ENCODE measurements at regions not wholly inside any gene's neighbourhood (a gene's known extent, or its start where the extent isn't known, plus 50 kb on each side); places are given as distances from the start of the nearest gene placed in this dataset.

DNA sequence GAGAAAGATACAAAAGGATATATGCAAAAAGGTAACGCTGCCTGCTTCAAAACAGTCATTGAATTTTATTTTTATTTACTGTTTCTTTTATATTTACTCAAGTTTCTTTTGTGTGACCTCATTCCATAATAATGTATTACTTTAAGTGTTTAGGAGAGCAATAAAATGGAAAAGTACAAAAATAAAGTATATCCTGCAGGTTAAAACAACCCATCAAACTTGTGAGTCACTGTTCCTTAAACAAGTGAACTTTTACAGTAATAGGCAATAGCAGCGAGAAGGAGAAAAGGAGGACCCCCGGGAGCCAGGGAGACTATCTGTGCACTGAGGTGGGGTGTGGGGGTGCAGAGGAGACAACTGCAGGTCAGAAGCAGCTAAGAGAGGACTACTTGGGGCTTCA lies 124.5 kb downstream of the EN1 start:
- Histone ChIP-seq H3K4me1 (ENCODE audit: control insufficient read depth, low read length) (no peaks in the 10 kb centered on the region), H3K79me2 (ENCODE audit: control insufficient read depth, low read length) (no peaks in the 10 kb centered on the region), H3F3A (ENCODE audit: control insufficient read depth, insufficient read depth) (no peaks in the 10 kb centered on the region), H4K20me1 (ENCODE audit: control insufficient read depth, insufficient read depth, low read depth, low read length) (no peaks in the 10 kb centered on the region), H3K9me3 (ENCODE audit: control insufficient read depth, insufficient read depth, low read length) (no peaks in the 10 kb centered on the region), H3K4me3 (ENCODE audit: low read length) (no peak overlapping the region), H3K27me3 (ENCODE audit: control insufficient read depth, low read length) (no peaks in the 10 kb centered on the region), H3K36me3 (ENCODE audit: control insufficient read depth, low read length) (no peaks in the 10 kb centered on the region), H3K9me2 (replicated peaks; ENCODE audit: control insufficient read depth, low read length) (no peaks in the 10 kb centered on the region), H3K27ac (ENCODE audit: low read depth, low read length) (no peak overlapping the region), H3K4me2 (ENCODE audit: low read length) (no peak overlapping the region)
- TF ChIP-seq, protein P1, sequence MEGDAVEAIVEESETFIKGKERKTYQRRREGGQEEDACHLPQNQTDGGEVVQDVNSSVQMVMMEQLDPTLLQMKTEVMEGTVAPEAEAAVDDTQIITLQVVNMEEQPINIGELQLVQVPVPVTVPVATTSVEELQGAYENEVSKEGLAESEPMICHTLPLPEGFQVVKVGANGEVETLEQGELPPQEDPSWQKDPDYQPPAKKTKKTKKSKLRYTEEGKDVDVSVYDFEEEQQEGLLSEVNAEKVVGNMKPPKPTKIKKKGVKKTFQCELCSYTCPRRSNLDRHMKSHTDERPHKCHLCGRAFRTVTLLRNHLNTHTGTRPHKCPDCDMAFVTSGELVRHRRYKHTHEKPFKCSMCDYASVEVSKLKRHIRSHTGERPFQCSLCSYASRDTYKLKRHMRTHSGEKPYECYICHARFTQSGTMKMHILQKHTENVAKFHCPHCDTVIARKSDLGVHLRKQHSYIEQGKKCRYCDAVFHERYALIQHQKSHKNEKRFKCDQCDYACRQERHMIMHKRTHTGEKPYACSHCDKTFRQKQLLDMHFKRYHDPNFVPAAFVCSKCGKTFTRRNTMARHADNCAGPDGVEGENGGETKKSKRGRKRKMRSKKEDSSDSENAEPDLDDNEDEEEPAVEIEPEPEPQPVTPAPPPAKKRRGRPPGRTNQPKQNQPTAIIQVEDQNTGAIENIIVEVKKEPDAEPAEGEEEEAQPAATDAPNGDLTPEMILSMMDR (IDR thresholded peaks at IDR 0.05; ENCODE audit: low read depth, low read length, poor library complexity, severe bottlenecking), result no peak
- TF ChIP-seq EZH2phosphoT487 (IDR thresholded peaks at IDR 0.05; ENCODE audit: borderline replicate concordance, low read length), result no peak

DNA sequence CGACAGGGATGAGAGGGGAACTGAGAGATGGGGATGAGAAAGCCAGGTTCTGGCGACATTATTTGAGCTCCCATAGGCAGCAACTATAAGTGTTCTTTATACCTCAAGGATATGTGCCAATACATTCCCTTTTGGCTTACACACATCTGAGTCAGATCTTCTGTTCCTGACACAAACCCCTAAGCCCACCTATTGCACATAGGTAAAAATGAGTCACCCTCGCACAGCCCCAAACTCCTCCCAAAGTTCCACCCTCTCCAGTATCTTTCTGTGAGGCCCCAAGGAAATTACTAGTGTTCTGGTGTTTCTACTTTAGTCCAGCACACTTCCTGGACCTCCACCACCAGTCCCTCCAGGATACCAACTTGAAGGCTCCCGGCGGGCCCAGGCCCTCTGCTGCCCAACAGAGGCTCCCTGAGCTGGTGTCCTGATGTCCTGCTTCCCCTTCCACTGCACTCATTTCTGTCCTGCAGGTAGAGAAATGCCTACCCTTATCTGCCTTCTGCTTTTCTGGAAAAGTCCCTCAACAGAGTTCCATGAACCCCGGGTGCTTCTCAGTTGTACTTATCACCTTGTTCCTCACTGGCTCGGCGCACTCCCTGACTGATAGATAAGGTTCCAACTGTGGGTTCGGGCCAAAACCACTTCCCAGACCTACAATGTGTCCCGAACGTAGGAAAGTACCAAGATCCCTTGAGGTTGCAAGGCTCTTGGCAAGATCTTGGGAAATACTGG lies 125.5 kb downstream of the EN1 start:
- Histone ChIP-seq H4K20me1 (ENCODE audit: control insufficient read depth, insufficient read depth, low read depth, low read length) (no peaks in the 10 kb centered on the region), H3F3A (ENCODE audit: control insufficient read depth, insufficient read depth) (no peaks in the 10 kb centered on the region), H3K36me3 (ENCODE audit: control insufficient read depth, low read length) (no peaks in the 10 kb centered on the region), H3K27ac (ENCODE audit: low read depth, low read length) (no peak overlapping the region), H3K79me2 (ENCODE audit: control insufficient read depth, low read length) (no peaks in the 10 kb centered on the region), H3K9me2 (replicated peaks; ENCODE audit: control insufficient read depth, low read length) (no peaks in the 10 kb centered on the region), H3K4me1 (ENCODE audit: control insufficient read depth, low read length) (no peaks in the 10 kb centered on the region), H3K4me2 (ENCODE audit: low read length) (no peak overlapping the region), H3K27me3 (ENCODE audit: control insufficient read depth, low read length) (no peaks in the 10 kb centered on the region), H3K9me3 (ENCODE audit: control insufficient read depth, insufficient read depth, low read length) (no peaks in the 10 kb centered on the region), H3K4me3 (ENCODE audit: low read length) (no peak overlapping the region)
- TF ChIP-seq, protein P1 (IDR thresholded peaks at IDR 0.05; ENCODE audit: low read depth, low read length, poor library complexity, severe bottlenecking), result no peak
- TF ChIP-seq EZH2phosphoT487 (IDR thresholded peaks at IDR 0.05; ENCODE audit: borderline replicate concordance, low read length), result no peak

DNA sequence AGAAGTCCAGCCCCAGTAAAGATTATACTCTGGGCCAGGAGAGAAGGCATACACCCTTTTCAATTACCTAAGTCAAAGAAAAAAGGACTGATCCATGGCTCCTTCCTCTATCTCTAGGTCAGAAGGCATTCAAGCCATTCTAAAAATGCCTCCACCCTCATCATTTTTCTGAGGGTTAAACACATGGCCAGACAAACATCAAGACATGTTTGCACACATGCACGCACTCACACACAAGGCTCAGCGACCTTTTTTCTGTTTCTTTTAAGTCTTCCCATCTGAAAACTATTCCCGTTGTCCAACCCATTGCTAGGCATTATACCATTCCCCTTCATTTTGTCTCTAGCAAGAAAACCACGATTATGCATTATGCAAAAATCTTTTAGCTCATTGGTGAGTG lies 126.6 kb downstream of the EN1 start:
- Histone ChIP-seq H3K4me1 (ENCODE audit: control insufficient read depth, low read length) (no peaks in the 10 kb centered on the region), H4K20me1 (ENCODE audit: control insufficient read depth, insufficient read depth, low read depth, low read length) (no peaks in the 10 kb centered on the region), H3K27ac (ENCODE audit: low read depth, low read length) (no peak overlapping the region)

More for the DNA sequence above, 126.6 kb downstream of the EN1 start:
- Histone ChIP-seq H3K9me3 (ENCODE audit: control insufficient read depth, insufficient read depth, low read length) (no peaks in the 10 kb centered on the region), H3K4me2 (ENCODE audit: low read length) (no peak overlapping the region), H3K27me3 (ENCODE audit: control insufficient read depth, low read length) (no peaks in the 10 kb centered on the region), H3K4me3 (ENCODE audit: low read length) (no peak overlapping the region), H3K9me2 (replicated peaks; ENCODE audit: control insufficient read depth, low read length) (no peaks in the 10 kb centered on the region), H3K79me2 (ENCODE audit: control insufficient read depth, low read length) (no peaks in the 10 kb centered on the region), H3K36me3 (ENCODE audit: control insufficient read depth, low read length) (no peaks in the 10 kb centered on the region), H3F3A (ENCODE audit: control insufficient read depth, insufficient read depth) (no peaks in the 10 kb centered on the region)
- TF ChIP-seq, protein P1 (IDR thresholded peaks at IDR 0.05; ENCODE audit: low read depth, low read length, poor library complexity, severe bottlenecking), result no peak
- TF ChIP-seq EZH2phosphoT487 (IDR thresholded peaks at IDR 0.05; ENCODE audit: borderline replicate concordance, low read length), result no peak

Measured in DOHH2 (cell line).